HG03066 (cell line): ENCODE measurements at regions not wholly inside any gene's neighbourhood (a gene's known extent, or its start where the extent isn't known, plus 50 kb on each side); places are given as distances from the start of the nearest gene placed in this dataset.

Source experiments
- ATAC-seq: cut with Tn5 transposase; IDR thresholded peaks from one replicate; pipeline ENCODE4 v1.9.1; 2021; ENCODE audit warnings: low read depth; ENCODE audit not compliant: unreplicated experiment

- ATAC-seq = no peak
Observed at GRCh38 chr4:20443015-20443805, 191.5 kb downstream of the SLIT2 start.

DNA sequence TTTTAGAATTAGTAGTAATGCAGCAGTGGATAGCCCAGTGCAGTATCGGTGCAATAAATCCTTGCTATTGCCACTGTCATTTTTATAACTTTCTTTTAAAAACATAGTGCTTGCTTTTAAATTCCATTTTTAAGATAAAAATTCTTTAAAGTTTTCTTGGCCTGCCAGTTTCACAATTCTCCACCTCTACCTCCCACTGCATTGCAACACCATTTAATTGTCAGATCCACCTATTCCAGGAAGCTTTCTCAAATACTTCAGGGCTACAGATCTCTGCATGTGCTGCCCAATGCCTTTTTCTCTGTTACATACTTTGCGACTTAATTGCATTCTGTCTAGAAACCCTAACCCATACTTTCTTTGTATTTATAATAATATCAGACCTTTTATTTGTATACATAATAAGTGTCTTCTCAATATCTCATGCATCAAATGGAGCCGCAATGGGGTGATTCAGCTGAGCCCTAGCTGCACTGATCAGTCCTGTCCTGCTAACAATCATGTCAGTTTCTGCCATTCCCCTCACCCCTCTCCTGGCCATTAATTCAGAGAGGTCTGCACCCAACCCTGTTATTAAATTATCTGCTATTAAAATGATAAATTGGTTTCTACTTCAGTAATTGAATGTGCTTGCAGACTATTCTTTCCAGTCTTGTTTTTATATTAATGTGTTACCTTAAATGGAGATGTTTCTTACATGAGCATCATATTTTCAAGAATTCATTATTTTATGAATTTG is 193.1 kb downstream of the SLIT2 start:
- no peak for ATAC-seq

- ATAC-seq = no peak
Observed at GRCh38 chr4:20445933-20446723, 194.4 kb downstream of the SLIT2 start.

DNA sequence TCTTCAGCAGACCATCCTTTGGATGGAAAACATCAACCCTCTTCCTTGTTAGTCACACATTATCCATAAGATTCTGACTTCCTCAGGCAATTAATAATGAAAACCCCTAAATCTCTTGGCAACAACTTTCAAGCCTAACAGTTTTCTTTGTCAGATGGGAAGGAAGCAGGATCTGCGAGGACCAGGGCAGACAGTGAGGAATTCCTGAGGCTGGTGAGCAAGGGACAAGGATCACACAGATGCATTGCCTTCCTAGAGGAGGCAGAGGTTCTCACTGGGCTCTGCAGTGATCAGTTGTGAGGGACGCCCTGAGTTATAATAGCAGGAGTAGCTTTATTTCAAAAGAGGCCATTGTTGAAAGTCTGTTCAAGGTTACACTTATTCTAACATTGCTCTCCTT is 195.4 kb downstream of the SLIT2 start:
- no peak for ATAC-seq

DNA sequence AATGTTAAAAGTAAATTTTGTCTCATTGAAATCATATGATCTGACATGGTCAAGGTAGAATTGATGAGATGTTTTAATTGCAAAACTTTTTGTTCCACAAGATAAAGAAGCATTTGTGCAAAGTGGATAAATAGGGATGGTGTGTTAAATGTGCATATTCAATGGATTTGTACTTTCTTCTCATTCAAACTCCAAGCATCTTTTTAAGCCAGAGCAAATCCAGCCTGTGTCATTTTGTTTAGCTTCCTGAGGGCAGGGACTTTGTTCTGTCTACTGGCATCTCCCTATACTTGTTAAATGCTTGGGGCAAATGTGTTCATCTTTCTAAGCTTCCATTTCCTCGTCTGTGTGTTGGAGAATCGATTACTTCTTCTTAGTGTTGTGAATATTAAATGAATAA is 200.3 kb downstream of the SLIT2 start:
- ATAC-seq = no peak

DNA sequence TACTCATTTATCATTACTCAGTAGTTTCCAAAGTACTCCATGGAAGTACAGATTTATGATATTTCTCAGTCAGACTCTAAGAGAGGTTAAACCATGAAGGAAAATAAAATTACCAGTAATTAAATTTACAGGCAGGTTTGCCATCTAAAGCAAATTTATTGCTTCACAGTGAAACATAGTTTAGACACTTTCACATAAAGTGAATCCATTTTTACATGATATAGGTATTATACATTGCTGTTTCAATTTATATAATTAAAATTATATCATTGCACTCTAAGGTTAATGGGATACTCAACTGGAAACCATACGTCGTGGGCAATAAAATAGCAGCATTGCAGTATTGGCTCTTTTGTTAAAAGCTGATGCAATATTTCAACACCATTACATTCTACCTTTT is 202.8 kb downstream of the SLIT2 start:
- ATAC-seq = no peak

DNA sequence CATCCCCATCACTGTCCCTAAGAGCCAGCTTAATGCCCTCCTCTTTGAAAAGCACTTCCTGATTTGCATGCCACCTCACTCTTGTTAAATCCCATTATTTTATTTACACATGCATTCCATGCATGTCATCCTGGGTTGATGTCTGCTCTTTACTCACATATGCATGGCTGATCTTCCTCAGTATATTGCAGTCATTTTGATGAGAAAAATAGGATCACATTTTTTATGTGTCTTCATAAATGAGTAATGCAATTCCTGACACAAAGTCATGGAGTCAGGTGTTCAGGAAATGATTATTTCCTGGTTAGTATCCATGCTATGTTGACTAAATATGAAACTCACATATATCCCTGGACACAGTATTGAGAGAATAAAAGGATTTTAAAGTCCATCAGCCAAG is 204.7 kb downstream of the SLIT2 start:
- no peak for ATAC-seq

- ATAC-seq = no peak
Observed at GRCh38 chr4:20462426-20463175, 210.9 kb downstream of the SLIT2 start.

DNA sequence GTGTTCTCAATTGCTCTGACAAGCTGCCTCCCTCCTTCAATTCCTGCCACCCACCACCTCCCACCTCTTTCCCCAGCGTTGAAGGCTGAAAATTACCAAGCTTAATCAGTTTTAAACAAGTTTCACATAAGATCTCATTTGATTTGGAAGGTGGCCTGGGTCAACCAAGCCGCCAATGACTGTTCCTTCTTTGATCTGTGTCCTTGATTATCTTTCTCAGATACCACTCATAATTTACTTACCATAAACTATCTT is 211.4 kb downstream of the SLIT2 start:
- ATAC-seq = no peak

DNA sequence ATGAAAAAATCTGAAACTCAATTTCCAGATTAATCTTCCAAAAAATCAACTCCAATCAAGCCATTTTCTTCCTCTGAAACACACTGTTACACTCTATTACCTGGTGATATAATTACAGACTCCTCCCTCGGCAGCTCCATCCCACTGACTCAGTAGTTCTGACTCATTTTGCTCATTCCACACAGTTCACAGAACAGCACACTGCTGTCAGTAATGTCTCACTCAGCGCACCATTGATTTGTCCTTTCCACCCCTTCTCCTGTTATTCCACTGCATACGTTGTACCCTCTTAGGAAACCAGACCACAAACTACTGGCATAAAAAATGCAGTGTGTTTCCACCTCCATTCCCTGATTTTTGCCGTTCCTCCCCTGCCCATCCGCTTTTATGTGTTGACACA is 212.7 kb downstream of the SLIT2 start:
- ATAC-seq = no peak

GRCh38 chr4:20474119-20474518 is 222.4 kb downstream of the SLIT2 start:
- no peak for ATAC-seq

DNA sequence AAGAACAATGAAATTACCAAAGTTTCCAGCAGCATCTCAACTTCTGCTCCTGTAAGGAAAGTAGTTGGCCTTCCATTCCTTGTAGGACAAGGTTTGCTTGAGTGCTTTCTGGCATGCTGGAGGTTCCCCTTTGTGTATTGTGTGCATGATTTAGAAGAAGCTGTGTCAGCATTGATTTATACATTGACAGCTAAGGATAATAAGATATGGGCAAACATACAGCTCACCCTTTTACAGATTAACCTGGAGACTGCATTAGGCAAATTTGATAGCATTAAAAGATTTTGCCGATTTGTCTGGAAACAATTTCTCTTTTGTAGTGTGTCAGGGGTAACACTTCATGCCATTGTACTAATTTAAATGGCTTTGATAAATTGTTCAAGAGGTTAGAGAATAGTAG is 221.8 kb upstream of the PACRGL start:
- ATAC-seq = no peak

GRCh38 chr4:20480165-20480947 is 219.9 kb upstream of the PACRGL start:
- ATAC-seq = no peak

- no peak for ATAC-seq
Observed at GRCh38 chr4:20483416-20483815, 216.8 kb upstream of the PACRGL start.

DNA sequence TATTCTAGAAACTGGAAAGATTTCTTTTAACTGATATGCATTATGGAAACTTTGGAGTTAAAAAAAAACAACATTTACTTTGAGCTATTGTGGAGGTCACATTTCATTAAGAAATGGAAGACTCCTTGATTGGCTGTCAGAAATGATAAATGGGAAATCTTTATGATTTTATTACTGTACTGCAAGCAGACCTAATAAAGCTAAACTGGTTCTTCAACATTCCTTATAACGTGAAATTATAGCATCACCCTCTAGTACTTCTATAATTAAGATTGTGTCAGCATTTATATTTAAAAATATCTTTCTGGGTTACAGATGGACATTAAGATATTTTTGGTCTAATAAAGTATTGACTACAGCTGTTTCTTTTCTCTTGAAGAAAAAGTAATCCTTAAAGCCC is 213.8 kb upstream of the PACRGL start:
- no peak for ATAC-seq

- no peak for ATAC-seq
Observed at GRCh38 chr4:20487446-20487845, 212.8 kb upstream of the PACRGL start.

GRCh38 chr4:20487852-20488251 is 212.4 kb upstream of the PACRGL start:
- ATAC-seq = no peak

DNA sequence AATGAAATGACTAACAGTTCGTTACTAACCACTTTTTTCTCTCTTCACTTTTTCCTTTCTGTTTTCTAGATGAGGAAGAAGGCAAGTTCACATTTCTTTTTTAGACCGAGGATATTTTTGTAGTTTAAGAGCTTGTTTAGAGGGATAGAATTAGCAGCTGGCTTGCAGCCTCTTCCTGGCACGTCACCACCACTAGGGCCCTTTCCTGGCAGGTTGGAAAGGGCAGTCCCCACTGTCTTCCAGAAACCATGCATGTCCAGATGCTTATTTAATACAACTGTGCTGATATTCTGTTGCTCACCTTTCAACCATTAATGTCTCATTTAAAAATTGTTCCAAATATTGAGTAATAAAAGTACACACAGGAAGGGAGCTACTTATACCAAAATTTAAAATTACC is 209.5 kb upstream of the PACRGL start:
- ATAC-seq = no peak

GRCh38 chr4:20493761-20494353 is 206.4 kb upstream of the PACRGL start:
- no peak for ATAC-seq

GRCh38 chr4:20496068-20496467 is 204.2 kb upstream of the PACRGL start:
- ATAC-seq = no peak
